AG09309 (cell line): ENCODE measurements at regions not wholly inside any gene's neighbourhood (a gene's known extent, or its start where the extent isn't known, plus 50 kb on each side); places are given as distances from the start of the nearest gene placed in this dataset.

ENCODE experiments used
- DNase-seq: peaks from one replicate; pipeline ENCODE4 v3.0.0-alpha.2; 2010; ENCODE audit warnings: low read depth
- H3K4me3 ChIP-seq: 2 replicates; pipeline ENCODE4 v1.5.1; 2011; ENCODE audit warnings: mild to moderate bottlenecking, low read depth, low read length, moderate library complexity; ENCODE audit not compliant: control insufficient read depth
- TF ChIP-seq, protein P1 (sequence below): IDR thresholded peaks from 2 replicates; pipeline ENCODE4 v1.5.1; 2011; ENCODE audit warnings: mild to moderate bottlenecking, low read depth, low read length, inconsistent platforms; ENCODE audit not compliant: insufficient read depth, control insufficient read depth; ENCODE audit errors: missing control alignments

DNA sequence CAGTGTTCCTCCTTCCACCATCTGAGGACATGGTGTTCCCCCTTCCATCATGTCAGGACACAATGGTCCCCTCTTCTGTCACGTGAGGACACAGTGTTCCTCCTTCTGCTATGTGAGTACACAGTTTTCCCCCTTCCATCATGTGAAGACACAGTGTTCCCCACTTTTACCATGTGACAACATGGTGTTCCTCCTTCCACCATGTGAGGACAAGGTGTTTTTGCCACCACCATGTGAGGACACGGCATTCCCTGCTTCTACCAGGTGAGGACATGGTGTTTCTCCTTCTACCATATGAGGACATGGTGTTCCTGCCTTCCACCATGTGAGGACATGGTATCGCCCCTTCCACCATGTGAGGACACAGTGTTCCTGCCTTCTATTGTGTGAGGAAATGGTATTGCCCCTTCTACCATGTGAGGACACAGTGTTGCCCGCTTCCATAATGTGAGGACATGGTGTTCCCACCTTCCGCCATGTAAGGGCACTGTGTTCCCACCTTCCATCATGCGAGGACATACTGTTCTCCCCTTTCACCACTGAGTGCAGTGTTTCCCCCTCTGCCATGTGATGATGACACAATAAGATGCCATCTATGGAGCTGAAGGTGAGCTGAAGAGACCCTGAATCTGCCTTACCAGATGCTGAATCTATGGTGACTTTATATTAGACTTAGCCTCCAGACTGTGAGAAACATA lies 132.3 kb downstream of the FCRL5 start:
- TF ChIP-seq, protein P1, sequence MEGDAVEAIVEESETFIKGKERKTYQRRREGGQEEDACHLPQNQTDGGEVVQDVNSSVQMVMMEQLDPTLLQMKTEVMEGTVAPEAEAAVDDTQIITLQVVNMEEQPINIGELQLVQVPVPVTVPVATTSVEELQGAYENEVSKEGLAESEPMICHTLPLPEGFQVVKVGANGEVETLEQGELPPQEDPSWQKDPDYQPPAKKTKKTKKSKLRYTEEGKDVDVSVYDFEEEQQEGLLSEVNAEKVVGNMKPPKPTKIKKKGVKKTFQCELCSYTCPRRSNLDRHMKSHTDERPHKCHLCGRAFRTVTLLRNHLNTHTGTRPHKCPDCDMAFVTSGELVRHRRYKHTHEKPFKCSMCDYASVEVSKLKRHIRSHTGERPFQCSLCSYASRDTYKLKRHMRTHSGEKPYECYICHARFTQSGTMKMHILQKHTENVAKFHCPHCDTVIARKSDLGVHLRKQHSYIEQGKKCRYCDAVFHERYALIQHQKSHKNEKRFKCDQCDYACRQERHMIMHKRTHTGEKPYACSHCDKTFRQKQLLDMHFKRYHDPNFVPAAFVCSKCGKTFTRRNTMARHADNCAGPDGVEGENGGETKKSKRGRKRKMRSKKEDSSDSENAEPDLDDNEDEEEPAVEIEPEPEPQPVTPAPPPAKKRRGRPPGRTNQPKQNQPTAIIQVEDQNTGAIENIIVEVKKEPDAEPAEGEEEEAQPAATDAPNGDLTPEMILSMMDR = no peak

DNA sequence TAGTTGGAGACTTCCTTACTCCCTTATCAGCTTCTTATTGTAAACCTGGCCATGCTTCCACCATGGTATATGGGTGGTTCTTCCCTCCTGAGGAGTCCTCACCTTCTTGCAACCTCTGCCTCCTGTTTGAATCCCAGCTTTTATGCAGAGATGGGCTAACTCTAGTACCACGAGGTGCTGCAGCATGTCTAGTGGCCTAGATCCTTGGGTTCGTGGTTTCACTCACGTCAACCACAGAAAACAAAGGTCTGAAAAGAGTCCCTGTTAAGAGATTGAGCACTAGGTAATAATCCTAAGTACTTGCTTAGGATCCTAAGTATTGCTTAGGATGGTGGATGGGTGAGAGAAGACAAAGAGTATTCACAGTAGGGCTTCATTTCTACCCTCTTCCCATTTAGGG lies 133.7 kb downstream of the FCRL5 start:
- TF ChIP-seq, protein P1 = no peak
- DNase-seq = no peak
- H3K4me3 ChIP-seq = no peak overlapping the region

More for the DNA sequence above, 132.3 kb downstream of the FCRL5 start:
- no peak for DNase-seq
- H3K4me3 ChIP-seq = no peak overlapping the region

GRCh38 chr1:157418231-157418630 lies 134.1 kb downstream of the FCRL5 start:
- DNase-seq = no peak
- TF ChIP-seq, protein P1 = no peak
- H3K4me3 ChIP-seq = no peak overlapping the region

- TF ChIP-seq, protein P1 = no peak
- no peak overlapping the region for H3K4me3 ChIP-seq
- DNase-seq = no peak
These were observed 136.7 kb downstream of the FCRL5 start for GRCh38 chr1:157415661-157416060.

- TF ChIP-seq, protein P1 = no peak
- DNase-seq = no peak
- H3K4me3 ChIP-seq = no peak overlapping the region
These were observed 140.0 kb downstream of the FCRL5 start for GRCh38 chr1:157412308-157412707.

DNA sequence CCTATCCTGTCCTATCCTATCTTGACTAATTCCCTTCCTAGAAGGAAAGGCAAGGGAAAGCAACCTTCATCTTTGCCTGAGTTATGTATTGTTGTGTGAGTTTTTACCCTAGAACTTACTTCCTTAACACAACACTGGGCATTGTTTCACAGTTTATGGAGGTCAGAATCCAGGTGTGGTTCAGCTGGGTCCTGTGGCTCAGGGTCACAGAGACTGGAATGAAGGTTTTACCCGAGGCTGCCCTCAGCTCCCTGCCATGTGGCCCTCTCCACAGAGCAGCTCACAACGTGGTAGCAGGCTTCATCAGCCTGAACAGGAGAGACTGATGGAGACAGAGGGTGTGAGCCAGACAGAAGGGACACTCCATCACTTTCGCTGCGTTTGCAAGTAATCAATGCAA lies 140.5 kb downstream of the FCRL5 start:
- no peak overlapping the region for H3K4me3 ChIP-seq
- TF ChIP-seq, protein P1 = no peak
- no peak for DNase-seq
